CD1c-positive myeloid dendritic cell (primary cell): ENCODE measurements at regions not wholly inside any gene's neighbourhood (a gene's known extent, or its start where the extent isn't known, plus 50 kb on each side); places are given as distances from the start of the nearest gene placed in this dataset.
"Not testable (repeated sequence)": the region's sequence is repeated elsewhere in the genome, so short reads cannot be mapped to it uniquely, and the experiment has no call there.

Source experiments
- DNase-seq: peaks from one replicate; pipeline ENCODE4 v3.0.0-alpha.2; 2016; ENCODE audit errors: extremely low spot score

DNA sequence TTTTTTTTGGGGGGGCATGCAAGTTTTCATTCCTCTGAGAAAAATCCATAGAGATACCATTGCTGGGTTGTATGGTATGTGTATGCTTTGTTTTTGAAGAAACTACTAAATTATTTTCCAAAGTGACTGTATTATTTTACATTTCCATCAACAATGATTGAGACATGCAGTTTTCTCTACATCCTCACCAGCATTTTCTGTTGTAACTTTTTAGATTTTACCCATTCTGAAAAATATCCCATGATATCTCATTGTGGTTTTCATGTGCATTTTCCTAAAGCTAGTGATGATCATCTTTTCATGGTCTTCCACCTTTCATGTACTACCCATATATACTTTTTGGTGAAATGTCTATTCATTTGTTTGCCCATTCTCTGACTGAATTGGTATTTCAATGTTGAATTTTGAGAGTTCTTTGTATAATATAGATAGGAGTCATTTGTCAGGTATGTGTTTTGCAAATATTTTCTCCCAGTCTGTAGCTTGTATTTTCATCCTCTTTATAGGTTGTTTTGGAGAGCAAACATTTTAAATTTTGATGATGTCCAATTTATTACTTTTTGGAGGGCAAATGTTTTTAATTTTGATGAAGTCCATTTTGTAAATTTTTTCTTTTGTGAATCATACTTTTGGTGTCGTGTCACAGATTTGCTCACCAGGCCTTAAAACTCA is 827.5 kb upstream of the CITED2 start:
- DNase-seq, result no peak

DNA sequence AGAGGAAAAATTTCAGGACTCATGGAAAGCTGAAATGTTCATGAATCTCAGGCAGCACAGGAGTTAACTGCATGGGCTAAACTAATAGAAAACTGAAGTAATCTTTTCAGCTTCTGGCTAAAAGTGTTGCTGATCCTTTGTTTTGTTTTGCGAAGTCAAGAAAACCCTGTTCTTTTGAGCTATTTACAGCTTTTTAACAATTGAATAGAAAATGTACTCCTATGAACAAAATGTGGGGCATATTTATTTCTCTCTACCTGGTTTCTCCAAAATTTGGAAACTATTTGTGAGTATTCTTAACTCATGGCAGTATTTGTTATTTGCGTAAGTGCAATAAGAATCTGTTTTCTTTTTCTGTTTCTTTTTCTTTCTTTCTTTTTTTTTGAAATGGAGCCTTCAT is 818.8 kb upstream of the CITED2 start:
- DNase-seq, result no peak

DNA sequence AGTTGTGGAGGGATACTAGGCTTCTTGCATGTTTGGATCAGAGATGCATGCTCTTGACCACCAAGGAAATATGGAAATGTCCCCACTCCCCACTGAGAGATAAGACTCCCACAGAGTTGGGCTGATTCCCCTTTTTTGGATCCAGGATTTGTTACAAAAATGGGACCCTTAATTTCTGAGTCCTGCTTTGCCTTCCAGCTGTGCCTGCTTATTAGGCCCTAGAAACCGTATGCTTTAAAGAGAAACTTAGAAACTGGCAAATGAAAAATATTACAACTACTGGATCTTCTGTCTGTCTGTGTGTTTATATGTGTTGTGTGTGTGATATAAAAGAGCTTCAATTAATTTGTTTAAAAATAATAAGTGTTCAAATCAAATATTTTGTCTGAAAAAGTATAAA is 817.6 kb upstream of the CITED2 start:
- no peak for DNase-seq

DNA sequence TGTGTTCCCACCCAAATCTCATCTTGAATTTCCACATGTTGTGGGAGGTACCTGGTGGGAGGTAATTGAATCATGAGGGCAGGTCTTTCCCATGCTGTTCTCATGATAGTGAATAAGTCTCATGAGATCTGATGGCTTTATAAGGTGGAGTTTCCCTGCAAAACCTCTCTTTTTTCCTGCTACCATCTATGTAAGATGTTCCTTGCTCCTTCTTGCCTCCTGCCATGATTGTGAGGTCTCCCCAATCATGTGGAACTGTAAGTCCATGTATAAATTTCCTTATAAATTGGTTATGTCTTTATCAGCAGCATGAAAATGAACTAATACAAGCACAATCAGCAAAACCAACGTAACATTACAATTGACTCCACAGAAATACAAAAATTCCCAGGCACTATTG is 814.8 kb upstream of the CITED2 start:
- DNase-seq, result not testable (repeated sequence)

DNA sequence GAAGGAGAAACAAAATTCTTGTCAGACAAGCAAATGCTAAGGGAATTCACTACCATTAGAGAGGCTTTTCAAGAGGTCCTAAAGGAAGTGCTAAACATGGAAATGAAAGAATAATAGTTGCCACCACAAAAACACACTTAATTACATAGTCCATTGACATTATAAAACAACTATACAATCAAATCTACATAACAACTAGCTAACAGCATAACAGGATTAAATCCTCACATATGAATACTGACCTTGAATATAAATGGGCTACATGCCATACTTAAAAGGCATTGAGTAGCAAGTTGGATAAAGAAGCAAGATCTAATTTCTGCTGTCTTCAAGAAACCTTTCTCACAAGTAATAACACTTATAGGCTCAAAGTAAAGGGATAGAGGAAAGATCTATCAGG is 811.5 kb upstream of the CITED2 start:
- no peak for DNase-seq

DNA sequence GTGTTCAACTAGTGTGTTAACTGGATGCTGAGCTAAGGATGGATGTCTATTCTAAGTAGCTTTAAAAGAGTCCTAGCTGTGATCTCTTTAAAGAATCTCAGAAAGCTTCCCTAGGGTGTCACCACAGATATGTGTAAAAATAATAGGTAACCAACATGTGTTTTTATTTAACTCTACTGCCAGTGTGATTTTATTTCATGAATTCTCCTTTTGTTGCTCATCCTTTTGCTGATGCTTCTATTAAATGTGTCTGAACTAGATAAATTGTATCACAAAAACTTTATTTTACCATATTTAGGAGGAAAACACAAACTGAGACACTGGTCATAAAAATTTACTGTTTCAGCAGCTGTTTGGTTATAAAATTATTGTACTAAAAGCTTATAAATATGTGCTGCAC is 809.4 kb upstream of the CITED2 start:
- DNase-seq, result no peak

DNA sequence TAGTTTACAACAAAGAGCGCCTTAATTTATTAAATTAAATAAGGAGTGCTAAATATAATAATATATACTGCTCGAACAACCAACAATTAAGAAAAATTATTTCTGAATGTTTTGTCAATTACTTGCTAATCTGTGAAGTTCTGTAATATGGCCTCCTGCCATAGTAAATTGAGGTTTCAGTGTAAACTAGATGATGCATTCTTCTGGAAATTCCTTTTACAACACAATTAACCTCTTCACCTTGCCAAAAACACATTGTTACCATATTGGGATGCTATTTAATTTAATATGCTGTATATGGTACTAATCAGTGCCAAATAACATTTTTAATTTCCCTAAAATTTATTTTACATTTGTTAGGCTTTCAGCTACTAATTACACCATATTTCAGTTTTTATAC is 808.4 kb upstream of the CITED2 start:
- DNase-seq, result no peak

DNA sequence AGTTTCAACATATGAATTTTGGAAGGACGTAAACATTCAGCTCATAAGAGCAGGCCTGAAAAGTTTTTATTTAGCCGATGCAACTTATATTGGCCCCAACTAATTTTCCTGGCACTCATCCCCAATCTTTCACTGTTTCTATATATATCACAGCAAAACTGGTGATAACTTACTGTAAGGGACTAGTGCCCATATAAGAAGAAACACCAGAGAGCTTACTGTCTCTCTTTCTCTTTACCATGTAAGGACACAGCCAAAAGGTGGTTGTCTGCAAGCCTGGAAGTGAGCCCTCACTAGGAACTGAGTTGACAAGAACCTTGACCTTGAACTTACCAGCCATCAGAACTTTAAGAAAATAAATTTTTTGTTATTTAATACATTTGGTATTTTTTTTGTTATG is 807.4 kb upstream of the CITED2 start:
- DNase-seq, result no peak

DNA sequence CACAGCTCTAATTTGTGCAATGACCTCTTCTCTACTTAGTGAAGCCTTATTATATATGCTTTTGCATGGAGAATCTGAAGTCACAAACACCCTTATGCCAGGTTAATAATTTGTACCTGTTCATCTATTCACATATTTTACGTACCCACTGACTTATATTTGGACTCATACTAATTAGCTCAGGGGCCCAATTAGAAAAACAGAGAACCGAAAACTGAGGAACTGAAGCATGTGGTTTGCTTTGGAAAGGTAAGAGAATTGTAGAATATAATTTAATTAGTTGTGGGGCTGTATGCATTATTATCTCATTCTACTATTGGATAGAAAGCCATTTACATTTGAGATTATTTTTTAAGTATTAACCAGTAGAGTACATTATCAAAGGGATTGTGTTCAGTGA is 805.9 kb upstream of the CITED2 start:
- no peak for DNase-seq

DNA sequence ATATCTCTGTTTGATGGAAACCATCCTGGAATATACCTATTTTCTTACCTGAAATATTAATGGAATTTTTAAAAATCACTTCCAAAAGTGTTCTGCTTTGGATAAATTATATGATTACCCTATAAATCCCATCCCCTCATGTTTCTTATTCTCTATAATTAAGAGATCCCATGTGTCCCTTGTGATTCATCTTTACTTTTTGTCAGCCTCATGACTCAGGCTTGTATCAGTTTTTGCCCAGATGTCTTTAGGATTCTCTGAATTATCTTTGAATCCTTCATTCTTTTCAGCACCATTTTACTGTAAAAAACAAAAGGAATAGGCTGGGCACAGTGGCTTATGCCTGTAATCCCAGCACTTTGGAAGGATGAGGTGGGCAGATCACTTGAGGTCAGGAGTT is 804.5 kb upstream of the CITED2 start:
- DNase-seq, result no peak

DNA sequence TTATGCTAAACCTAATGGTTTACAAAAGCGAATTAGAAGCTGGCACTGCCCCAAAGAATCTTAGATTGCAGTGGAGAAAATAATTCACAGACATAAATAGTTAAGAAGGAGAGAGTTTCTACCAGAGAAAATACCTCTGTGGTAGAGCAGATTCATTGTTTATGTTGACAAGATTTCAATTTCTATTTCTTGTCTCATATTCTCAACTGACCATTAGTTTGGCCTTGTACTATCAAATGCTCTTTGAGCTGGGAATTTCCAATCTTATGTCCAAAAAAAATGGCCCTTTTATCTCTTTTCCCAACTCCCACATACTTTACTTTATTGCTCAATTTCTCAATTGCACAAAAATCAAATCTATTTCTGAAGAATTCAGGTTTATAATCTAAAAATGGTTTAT is 804.1 kb upstream of the CITED2 start:
- no peak for DNase-seq

DNA sequence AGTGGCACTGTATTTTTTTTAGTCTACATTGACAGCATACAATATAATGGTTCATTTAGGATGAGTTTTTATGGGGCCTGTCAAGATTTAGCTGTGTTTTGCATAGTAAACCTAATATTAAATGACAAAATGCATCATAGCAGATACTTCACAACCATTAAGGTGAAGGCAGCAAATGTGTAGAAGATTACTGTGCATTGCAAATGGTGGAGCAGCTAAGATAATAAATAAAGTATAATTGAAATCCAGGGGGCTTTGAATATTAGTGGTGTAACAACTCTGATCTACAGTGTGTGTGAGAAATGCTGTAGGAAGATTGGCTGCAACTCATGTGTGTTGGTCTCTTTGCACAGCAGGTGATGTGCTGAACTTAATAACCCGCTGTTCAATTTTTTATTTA is 801.9 kb upstream of the CITED2 start:
- no peak for DNase-seq

DNA sequence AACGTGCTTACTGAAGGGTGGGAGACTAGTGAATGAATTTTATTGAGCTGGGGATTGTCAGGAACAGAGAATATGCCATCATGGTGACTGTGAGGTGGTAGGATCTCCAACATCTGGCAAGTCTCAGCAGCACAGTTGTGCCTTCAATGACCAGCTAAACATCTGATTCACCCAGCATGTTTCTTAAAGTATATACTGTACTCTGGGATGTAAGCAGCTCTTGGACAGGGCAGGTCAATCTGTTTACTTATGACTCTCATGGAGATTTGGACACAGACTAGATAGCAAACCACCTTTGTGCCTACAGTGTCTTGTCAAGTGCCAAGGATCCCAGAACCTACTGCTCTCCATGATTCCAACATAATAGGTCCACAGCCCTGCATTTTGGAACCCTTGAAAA is 801.0 kb upstream of the CITED2 start:
- DNase-seq, result no peak

DNA sequence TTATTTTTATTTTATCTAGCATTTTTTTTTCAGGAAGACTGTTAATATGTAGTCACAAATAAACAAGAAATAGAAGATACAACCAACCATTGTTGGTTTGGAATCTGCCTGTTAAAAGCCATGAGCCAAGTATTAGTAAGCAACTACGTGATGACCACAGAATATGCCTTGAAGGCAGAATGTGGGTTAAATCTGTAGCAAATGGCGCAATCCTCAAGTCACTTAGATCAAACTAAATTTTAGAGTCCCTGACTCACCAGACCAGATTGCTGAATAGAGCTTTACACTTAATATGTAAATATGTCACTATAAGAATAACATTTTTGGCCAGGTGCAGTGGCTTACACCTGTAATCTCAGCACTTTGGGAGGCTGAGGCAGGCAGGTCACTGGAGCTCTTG is 800.1 kb upstream of the CITED2 start:
- DNase-seq, result no peak

DNA sequence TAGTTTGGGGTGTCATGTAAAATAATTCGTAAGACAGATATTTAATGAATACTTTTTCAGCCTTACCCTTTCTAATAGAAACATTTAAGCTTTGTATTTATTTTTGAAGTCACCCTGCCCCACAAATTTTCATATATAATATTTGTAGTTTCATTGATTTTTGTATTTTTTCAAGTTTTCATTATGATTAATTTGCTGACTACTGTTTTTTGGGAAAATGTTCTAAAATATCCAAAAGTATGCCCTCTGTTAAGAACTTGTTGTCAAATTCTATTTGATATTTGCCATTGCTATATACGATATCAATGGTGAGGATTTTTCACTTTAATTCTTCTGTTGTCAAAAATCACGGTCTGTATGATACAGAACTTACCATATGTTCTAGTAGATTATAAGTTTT is 793.9 kb upstream of the CITED2 start:
- no peak for DNase-seq

DNA sequence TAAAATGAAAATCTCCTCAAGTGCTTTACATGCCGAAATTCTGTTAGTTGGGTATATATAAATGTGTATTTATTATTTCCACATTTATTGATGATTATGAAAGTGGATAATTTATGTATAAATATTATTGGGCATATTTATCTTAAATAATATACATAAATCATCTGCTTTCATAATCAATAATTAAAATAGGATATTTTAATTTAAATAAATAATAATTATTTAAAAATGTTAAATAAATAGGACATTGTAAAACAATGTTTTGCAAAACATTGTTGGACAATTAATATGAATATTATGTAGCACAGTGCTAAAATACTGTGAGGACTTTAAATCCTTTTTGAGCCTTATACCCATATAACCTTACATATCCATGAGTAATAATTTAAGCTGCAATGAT is 786.5 kb upstream of the CITED2 start:
- DNase-seq, result no peak

DNA sequence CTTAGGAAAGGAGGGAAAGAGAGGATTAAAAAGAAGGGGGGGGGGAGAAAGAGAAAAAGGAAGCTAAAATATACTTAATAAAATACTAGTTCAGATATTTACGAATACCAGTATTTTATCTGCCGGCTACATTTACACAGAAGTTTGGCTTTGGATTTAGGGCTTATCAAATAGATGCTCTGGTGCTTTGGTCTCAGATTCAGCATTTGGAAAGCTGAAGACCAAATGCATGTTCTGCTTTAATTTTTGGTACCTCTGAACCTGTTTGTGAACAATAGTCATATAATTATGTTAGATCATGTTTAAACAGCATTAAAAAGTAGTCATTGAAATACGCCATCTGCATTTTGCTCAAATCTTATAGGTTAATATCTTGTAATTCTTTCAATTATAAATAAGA is 786.0 kb upstream of the CITED2 start:
- DNase-seq, result no peak

DNA sequence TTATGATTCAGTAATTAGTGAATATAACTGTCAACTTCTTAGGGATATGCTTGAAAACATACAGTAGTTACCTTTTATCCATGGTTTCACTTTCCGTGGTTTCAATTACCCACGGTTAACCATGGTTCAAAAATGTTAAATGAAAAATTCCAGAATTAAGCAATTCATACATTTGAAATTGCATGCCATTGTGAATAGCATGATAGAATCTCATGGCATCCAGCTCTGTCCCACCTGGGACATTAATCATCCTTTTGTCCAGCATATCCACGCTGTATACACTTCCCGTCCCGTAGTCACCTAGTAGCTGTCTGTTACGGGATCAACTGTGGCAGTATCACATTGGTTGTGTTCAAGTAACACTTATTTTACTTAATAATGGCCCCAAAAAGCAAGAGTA is 781.7 kb upstream of the CITED2 start:
- DNase-seq, result no peak

DNA sequence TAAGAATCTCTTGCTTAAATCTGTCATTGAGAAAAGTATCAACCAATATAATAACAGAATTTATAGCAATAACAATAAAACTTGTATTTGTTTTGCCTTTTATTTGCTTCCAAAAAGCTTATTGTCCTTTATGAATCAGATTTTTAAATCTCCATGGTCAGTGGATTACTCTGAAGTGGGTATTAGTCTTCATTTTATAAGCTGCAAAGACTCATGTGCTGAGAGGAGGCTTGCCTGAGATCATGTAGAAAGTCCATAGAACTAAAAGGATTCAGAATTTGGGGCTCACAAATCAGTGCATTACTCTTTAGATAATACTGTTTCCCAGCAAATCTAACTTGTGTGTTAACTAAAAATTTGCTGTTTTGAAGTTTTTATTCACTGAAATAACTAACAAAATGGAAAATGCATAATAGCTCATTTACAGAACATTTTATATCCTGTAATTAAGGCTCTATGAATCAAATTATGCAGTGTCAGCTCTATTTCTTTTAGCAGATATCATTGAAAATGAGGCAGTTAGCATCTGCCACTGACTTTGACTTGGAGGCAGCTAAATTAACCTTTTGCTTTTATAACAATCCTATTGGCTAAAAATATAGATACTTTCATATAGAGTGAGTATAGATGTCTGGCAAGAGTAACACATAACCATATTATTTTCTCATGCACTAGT is 781.1 kb upstream of the CITED2 start:
- DNase-seq, result no peak

DNA sequence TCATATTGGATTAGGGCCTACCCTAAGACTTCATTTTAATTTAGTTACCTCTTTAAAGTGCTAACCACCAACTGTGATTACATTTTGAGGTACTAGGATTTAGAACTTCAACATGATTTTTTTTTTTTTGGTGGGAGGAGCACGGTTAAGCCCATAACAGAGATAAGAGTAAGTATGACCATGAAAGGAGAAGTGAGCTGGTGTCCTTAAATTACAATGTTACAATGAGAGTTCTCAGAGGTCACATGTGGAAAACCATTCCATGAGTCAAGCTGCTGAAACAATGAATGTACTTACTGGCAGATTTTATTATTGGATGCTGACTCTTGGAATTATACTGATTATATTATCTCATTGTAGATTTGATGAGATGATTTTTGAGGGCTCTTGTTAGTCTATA is 779.3 kb upstream of the CITED2 start:
- no peak for DNase-seq

DNA sequence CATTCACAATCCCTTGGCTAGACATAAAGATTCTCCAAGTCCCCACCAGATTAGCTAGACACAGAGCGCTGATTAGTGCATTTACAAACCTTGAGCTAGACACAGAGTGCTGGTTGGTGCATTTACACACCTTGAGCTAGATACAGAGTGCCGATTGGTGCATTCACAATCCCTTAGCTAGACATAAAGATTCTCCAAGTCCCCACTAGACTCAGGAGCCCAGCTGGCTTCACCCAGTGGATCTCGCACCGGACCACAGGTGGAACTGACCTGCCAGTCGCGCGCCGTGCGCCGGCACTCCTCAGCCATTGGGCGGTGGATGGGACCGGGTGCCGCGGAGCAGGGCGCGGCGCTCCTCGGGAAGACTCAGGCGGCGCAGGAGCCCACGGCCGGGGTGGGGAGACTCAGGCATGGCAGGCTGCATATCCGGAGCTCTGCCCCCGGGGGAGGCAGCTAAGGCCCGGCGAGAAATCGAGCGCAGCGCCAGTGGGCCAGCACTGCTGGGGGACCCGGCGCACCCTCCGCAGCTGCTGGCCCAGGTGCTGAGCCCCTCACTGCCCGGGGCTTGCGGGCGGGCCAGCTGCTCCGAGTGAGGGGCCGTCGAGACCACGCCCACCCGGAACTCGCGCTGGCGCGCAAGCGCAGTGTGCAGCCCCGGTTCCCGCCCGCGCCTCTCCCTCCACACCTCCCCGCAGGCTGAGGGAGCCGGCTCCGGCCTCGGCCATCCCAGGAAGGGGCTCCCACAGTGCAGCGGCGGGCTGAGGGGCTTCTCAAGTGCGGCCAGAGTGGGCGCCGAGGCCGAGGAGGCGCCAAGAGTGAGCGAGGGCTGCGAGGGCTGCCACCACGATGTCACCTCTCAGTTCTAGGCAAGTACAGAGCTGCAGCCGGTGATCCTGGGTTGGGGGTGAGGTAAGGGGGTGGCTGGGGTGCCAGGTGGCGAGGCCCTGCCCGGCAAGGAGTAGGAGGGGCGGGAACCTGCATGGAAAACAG is 773.7 kb upstream of the CITED2 start:
- DNase-seq, result not testable (repeated sequence)

DNA sequence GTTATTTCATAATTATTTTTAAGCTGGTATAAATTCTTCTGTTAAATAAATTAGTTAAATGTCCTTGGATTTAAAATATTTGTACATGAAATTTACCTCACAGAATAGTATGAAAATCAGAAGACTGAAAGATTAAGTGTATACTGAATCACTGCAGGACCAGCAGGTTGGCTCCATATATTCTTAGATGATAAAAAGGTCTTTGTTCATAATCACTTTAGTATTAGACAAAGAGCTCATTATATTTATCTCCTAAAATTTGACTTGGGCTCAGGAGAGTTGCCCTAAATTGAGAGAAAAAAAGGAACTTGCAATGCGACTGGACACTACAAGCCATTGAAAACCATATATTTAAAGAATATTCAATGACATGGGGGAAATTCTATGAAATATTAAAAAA is 766.4 kb upstream of the CITED2 start:
- no peak for DNase-seq
